HL-60 (cell line): ENCODE measurements at regions not wholly inside any gene's neighbourhood (a gene's known extent, or its start where the extent isn't known, plus 50 kb on each side); places are given as distances from the start of the nearest gene placed in this dataset.

ENCODE experiments used
- POLR2AphosphoS5 ChIP-seq: IDR thresholded peaks from 2 replicates; pipeline ENCODE4 v1.6.1; 2012; ENCODE audit warnings: low read depth
- SPI1 ChIP-seq: IDR thresholded peaks from 2 replicates; pipeline ENCODE4 v1.6.1; 2012; ENCODE audit warnings: low read depth, mild to moderate bottlenecking, borderline replicate concordance
- TF ChIP-seq, protein P1 (sequence below): IDR thresholded peaks from one replicate; pipeline ENCODE4 v1.5.1; 2011; ENCODE audit warnings: low read length, control low read depth, inconsistent platforms; ENCODE audit not compliant: insufficient read depth
- TF ChIP-seq, protein P2 (sequence below): IDR thresholded peaks from 2 replicates; pipeline ENCODE4 v1.6.1; 2012; ENCODE audit warnings: low read depth; ENCODE audit not compliant: insufficient replicate concordance

DNA sequence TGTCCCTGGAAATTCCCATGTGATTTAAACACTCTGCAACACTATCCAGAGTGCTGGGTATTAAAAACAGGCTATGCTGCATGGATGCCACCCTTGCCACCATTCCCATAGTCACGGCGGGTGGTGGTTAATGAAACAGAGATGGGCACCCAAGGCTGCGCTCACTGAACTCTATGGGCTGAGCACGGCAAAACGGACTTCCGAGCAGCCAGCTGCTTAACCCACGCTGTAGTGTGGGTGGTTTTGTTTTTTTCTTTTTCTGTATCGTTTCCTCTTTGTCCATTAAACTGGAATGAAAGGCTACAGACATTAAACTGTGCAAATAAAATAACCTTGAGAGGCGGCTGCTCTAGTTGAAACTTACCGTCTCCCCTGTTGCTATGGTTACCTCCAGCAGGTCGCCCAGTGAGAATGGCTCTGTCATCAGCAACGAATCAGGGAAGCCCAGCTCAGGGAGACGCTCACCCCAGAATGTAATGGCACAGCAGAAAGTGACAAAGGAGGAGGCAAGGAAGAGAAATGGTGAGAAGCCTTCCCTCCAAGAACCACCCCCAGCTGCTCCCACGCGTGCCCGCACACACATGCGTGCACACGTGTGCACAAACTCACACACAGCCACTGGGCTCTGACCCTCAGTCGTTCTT, 102.1 kb downstream of the C11orf91 start:
- TF ChIP-seq, protein P1, sequence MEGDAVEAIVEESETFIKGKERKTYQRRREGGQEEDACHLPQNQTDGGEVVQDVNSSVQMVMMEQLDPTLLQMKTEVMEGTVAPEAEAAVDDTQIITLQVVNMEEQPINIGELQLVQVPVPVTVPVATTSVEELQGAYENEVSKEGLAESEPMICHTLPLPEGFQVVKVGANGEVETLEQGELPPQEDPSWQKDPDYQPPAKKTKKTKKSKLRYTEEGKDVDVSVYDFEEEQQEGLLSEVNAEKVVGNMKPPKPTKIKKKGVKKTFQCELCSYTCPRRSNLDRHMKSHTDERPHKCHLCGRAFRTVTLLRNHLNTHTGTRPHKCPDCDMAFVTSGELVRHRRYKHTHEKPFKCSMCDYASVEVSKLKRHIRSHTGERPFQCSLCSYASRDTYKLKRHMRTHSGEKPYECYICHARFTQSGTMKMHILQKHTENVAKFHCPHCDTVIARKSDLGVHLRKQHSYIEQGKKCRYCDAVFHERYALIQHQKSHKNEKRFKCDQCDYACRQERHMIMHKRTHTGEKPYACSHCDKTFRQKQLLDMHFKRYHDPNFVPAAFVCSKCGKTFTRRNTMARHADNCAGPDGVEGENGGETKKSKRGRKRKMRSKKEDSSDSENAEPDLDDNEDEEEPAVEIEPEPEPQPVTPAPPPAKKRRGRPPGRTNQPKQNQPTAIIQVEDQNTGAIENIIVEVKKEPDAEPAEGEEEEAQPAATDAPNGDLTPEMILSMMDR: no peak
- TF ChIP-seq POLR2AphosphoS5 (no peak), SPI1 (no peak)
- TF ChIP-seq, protein P2, sequence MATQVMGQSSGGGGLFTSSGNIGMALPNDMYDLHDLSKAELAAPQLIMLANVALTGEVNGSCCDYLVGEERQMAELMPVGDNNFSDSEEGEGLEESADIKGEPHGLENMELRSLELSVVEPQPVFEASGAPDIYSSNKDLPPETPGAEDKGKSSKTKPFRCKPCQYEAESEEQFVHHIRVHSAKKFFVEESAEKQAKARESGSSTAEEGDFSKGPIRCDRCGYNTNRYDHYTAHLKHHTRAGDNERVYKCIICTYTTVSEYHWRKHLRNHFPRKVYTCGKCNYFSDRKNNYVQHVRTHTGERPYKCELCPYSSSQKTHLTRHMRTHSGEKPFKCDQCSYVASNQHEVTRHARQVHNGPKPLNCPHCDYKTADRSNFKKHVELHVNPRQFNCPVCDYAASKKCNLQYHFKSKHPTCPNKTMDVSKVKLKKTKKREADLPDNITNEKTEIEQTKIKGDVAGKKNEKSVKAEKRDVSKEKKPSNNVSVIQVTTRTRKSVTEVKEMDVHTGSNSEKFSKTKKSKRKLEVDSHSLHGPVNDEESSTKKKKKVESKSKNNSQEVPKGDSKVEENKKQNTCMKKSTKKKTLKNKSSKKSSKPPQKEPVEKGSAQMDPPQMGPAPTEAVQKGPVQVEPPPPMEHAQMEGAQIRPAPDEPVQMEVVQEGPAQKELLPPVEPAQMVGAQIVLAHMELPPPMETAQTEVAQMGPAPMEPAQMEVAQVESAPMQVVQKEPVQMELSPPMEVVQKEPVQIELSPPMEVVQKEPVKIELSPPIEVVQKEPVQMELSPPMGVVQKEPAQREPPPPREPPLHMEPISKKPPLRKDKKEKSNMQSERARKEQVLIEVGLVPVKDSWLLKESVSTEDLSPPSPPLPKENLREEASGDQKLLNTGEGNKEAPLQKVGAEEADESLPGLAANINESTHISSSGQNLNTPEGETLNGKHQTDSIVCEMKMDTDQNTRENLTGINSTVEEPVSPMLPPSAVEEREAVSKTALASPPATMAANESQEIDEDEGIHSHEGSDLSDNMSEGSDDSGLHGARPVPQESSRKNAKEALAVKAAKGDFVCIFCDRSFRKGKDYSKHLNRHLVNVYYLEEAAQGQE: no peak
